SK-N-SH (cell line): ENCODE measurements at regions not wholly inside any gene's neighbourhood (a gene's known extent, or its start where the extent isn't known, plus 50 kb on each side); places are given as distances from the start of the nearest gene placed in this dataset.

Experiments
- CTCF ChIA-PET: fragments of 300-600, 350-600 bp; formaldehyde crosslinking; extraction: SDS; loops from one replicate; lab custom pipeline; 2021; lab: Yijun Ruan, JAX
- POLR2A ChIA-PET: fragments of 350-600 bp; sonication (Branson Sonifier 250); formaldehyde crosslinking; extraction: SDS; loops from one replicate; lab custom pipeline; 2020; ENCODE audit warnings: antibody characterized with exemption, inconsistent platforms; lab: Yijun Ruan, JAX
- DNase-seq: peaks from one replicate; pipeline ENCODE4 v3.0.0; 2012
- H2AFZ ChIP-seq: fragments of 200-600 bp; sonication (generic); 2 replicates; pipeline ENCODE4 v1.8.1; 2016; ENCODE audit warnings: antibody characterized with exemption, mild to moderate bottlenecking, low read depth
- H3F3A ChIP-seq: fragments of 200-600 bp; sonication (generic); replicated peaks from 2 replicates; pipeline ENCODE3; 2016; ENCODE audit warnings: antibody characterized with exemption, mild to moderate bottlenecking; ENCODE audit not compliant: insufficient read depth
- H3K27ac ChIP-seq, 2 experiments: fragments of 200-500 bp in 1 of 2; fragments of 200-600 bp in 1 of 2; sonication (Bioruptor generic) in 1 of 2; sonication (generic), shearing (Covaris generic) in 1 of 2; 2 replicates each; pipeline versions ENCODE4 v1.5.1 to v1.6.1; 2014 to 2016; ENCODE audit warnings: low read depth in 2 of 2, inconsistent platforms in 1 of 2, low read length in 1 of 2, mild to moderate bottlenecking in 1 of 2, mixed read lengths in 1 of 2
- H3K27me3 ChIP-seq: fragments of 200-600 bp; sonication (generic), shearing (Covaris generic); 2 replicates; pipeline ENCODE4 v1.6.1; 2016; ENCODE audit warnings: mixed run types; ENCODE audit not compliant: insufficient read depth
- H3K36me3 ChIP-seq, 2 experiments: fragments of 200-500 bp in 1 of 2; fragments of 200-600 bp in 1 of 2; sonication (Bioruptor generic) in 1 of 2; sonication (generic) in 1 of 2; replicated peaks in 1 of 2; 2 replicates each; pipeline versions ENCODE3 to v1.5.1; 2014 to 2016; ENCODE audit warnings: low read length in 1 of 2, mild to moderate bottlenecking in 1 of 2; ENCODE audit not compliant: insufficient read depth in 2 of 2, control insufficient read depth in 1 of 2
- H3K4me1 ChIP-seq, 2 experiments: fragments of 200-500 bp in 1 of 2; fragments of 200-600 bp in 1 of 2; sonication (Bioruptor generic) in 1 of 2; sonication (generic), shearing (Covaris generic) in 1 of 2; 2 replicates each; pipeline versions ENCODE4 v1.5.1 to v1.6.1; 2014 to 2016; ENCODE audit warnings: low read depth in 1 of 2, low read length in 1 of 2, mixed run types in 1 of 2; ENCODE audit not compliant: insufficient read depth in 2 of 2, control insufficient read depth in 1 of 2
- H3K4me2 ChIP-seq: fragments of 200-600 bp; sonication (generic), shearing (Covaris generic); 2 replicates; pipeline ENCODE4 v1.6.1; 2017; ENCODE audit warnings: mixed run types
- H3K4me3 ChIP-seq, 2 experiments: fragments of 200-500 bp in 1 of 2; fragments of 200-600 bp in 1 of 2; sonication (Bioruptor generic) in 1 of 2; sonication (generic), shearing (Covaris generic) in 1 of 2; 2 replicates each; pipeline versions ENCODE4 v1.5.1 to v1.8.1; 2014 to 2016; ENCODE audit warnings: low read depth in 2 of 2, inconsistent platforms in 1 of 2, low read length in 1 of 2, mild to moderate bottlenecking in 1 of 2, mixed read lengths in 1 of 2, moderate library complexity in 1 of 2
- H3K79me2 ChIP-seq: fragments of 200-600 bp; sonication (generic); 2 replicates; pipeline ENCODE4 v1.8.1; 2017; ENCODE audit warnings: mild to moderate bottlenecking; ENCODE audit not compliant: insufficient read depth
- H3K9ac ChIP-seq: fragments of 200-600 bp; sonication (generic); 2 replicates; pipeline ENCODE4 v1.6.1; 2017; ENCODE audit warnings: mixed run types
- H3K9me2 ChIP-seq: fragments of 200-600 bp; sonication (generic); 2 replicates; pipeline ENCODE4 v1.6.1; 2017; ENCODE audit warnings: mixed run types
- H3K9me3 ChIP-seq: fragments of 200-600 bp; sonication (generic); 2 replicates; pipeline ENCODE4 v1.6.1; 2017; ENCODE audit warnings: mixed run types, mild to moderate bottlenecking, moderate library complexity
- H4K20me1 ChIP-seq: fragments of 200-600 bp; sonication (generic); 2 replicates; pipeline ENCODE4 v1.6.1; 2017; ENCODE audit warnings: mild to moderate bottlenecking, mixed run types; ENCODE audit not compliant: insufficient read depth
- EP300 ChIP-seq, 2 experiments: IDR thresholded peaks; 2 replicates each; pipeline versions ENCODE4 v1.4.0 to v1.6.1; 2012; ENCODE audit warnings: borderline replicate concordance in 1 of 2, low read depth in 1 of 2, low read length in 1 of 2
- FOXM1 ChIP-seq: IDR thresholded peaks from 2 replicates; pipeline ENCODE4 v1.4.0; 2012; ENCODE audit warnings: low read depth, mild to moderate bottlenecking
- GABPA ChIP-seq: IDR thresholded peaks from 2 replicates; pipeline ENCODE4 v1.4.0; 2012; ENCODE audit warnings: low read depth, mild to moderate bottlenecking
- SIN3A ChIP-seq: IDR thresholded peaks from 2 replicates; pipeline ENCODE4 v1.6.1; 2012; ENCODE audit warnings: low read depth, mild to moderate bottlenecking, low read length, moderate library complexity, borderline replicate concordance
- TCF12 ChIP-seq: IDR thresholded peaks from 2 replicates; pipeline ENCODE4 v1.4.0; 2012
- TEAD4 ChIP-seq: IDR thresholded peaks from 2 replicates; pipeline ENCODE4 v1.4.0; 2012; ENCODE audit warnings: mild to moderate bottlenecking, borderline replicate concordance; ENCODE audit not compliant: insufficient read depth
- WGBS: methylation state at CpG from one replicate; pipeline ENCODE4 v1.1.6; 2017; ENCODE audit warnings: low lambda C conversion rate; 5-methylcytosine and 5-hydroxymethylcytosine counted together
- TF ChIP-seq, protein P1 (sequence below): fragments of 150-350 bp; IDR thresholded peaks from 2 replicates; pipeline ENCODE4 v1.6.1; 2016; ENCODE audit warnings: mild to moderate bottlenecking, low read depth, low read length
- TF ChIP-seq, protein P2 (sequence below): fragments of 150-350 bp; IDR thresholded peaks from 2 replicates; pipeline ENCODE4 v1.6.1; 2017; ENCODE audit warnings: antibody characterized with exemption, low read length, low read depth, borderline replicate concordance
- TF ChIP-seq, protein P3 (sequence below): IDR thresholded peaks from 2 replicates; pipeline ENCODE4 v1.4.0; 2012; ENCODE audit warnings: low read depth, borderline replicate concordance
- TF ChIP-seq, protein P4 (sequence below): fragments of 200-600 bp; sonication (generic); IDR thresholded peaks from 2 replicates; pipeline ENCODE4 v1.6.1; 2017; ENCODE audit warnings: antibody characterized with exemption, mild to moderate bottlenecking, moderate library complexity

DNA sequence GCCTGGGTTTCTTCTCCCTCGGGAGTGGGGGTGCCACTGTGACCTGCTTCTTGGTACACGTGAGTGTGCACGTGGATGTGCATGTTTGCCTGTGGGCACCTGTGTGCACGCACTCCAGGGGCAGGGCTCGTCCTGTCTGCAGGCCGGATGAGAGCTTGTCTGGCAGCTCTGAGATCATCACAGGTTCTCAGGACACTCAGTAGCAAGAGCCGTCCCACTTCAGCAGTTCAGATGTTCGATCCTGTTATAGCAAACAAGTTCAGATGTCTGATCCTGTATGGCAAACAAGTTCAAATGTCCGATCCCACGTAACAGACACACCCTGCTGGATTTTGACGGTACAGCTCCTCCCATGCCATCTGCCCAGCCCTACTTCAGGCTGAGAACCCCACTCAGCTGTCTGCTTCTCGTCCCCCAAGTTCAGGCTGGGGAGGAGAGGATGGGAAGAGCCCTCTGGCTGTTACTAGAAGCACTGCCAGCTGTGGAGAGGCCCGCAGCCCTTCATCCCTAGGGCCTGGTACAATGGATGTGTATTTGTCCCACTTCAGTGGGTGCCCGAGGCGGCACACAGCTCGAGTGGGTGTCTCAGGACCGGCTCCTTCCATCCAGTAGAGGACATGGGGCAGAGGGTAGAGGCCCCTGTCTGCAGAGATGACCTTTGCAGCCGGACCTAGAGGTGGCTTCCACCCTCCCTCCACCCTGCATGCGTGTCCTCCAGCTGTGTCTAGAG, 1126.9 kb downstream of the BRD1 start:
- ChIA-PET POLR2A (no interaction called here), CTCF (no interaction called here)
- Histone ChIP-seq H3F3A (no peaks in the 10 kb centered on the region), H3K4me1 (peaks cover 0 to 4% of the 10 kb centered on the region in 2 experiments; a peak in 1 of 4 replicates), H2AFZ (no peak overlapping the region), H3K27ac (no peak overlapping the region), H3K27me3 (no peaks in the 10 kb centered on the region), H3K9me3 (no peaks in the 10 kb centered on the region), H3K4me2 (no peak overlapping the region), H3K9ac (no peak overlapping the region), H4K20me1 (no peaks in the 10 kb centered on the region), H3K4me3 (no peak overlapping the region), H3K36me3 (no peaks in the 10 kb centered on the region), H3K79me2 (no peaks in the 10 kb centered on the region), H3K9me2 (no peaks in the 10 kb centered on the region)
- WGBS: 32% methylated on average over 13 of the region's 19 CpGs
- DNase-seq: no peak
- TF ChIP-seq FOXM1: no peak
- TF ChIP-seq TCF12: no peak
- TF ChIP-seq, protein P1, sequence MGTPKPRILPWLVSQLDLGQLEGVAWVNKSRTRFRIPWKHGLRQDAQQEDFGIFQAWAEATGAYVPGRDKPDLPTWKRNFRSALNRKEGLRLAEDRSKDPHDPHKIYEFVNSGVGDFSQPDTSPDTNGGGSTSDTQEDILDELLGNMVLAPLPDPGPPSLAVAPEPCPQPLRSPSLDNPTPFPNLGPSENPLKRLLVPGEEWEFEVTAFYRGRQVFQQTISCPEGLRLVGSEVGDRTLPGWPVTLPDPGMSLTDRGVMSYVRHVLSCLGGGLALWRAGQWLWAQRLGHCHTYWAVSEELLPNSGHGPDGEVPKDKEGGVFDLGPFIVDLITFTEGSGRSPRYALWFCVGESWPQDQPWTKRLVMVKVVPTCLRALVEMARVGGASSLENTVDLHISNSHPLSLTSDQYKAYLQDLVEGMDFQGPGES: no peak
- no peak for TF ChIP-seq GABPA

DNA sequence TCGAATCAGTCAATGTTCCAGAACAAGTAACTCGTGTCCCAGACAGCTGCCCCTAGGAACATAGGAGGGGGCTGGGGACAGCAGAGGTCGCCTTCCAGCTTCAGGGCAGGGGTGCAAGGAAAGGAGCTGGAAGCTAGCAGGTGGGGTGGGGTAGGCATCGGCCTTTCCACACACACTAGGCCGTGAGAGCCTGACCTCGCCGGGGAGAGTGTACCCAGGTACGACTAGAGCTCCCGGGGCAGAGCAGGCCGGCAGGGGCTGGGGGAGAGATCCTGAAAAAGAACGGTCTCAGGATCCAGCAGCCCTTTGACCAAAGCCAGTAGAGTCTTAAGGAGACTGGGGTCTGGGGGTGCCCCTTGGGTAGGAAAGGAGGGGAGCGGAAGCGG, 1127.5 kb downstream of the BRD1 start:
- ChIA-PET CTCF (no interaction called here), POLR2A (no interaction called here)
- Histone ChIP-seq H3F3A (no peaks in the 10 kb centered on the region), H3K27me3 (no peaks in the 10 kb centered on the region), H3K27ac (no peak overlapping the region), H3K79me2 (no peaks in the 10 kb centered on the region), H3K9me3 (no peaks in the 10 kb centered on the region), H3K9me2 (no peaks in the 10 kb centered on the region), H3K4me1 (peaks cover 0 to 4% of the 10 kb centered on the region in 2 experiments; a peak in 1 of 4 replicates), H3K4me2 (no peak overlapping the region), H3K9ac (no peak overlapping the region), H3K36me3 (no peaks in the 10 kb centered on the region), H3K4me3 (no peak overlapping the region), H4K20me1 (no peaks in the 10 kb centered on the region), H2AFZ (no peak overlapping the region)
- 38% methylated on average over 12 of the region's 13 CpGs for WGBS
- TF ChIP-seq, protein P2, sequence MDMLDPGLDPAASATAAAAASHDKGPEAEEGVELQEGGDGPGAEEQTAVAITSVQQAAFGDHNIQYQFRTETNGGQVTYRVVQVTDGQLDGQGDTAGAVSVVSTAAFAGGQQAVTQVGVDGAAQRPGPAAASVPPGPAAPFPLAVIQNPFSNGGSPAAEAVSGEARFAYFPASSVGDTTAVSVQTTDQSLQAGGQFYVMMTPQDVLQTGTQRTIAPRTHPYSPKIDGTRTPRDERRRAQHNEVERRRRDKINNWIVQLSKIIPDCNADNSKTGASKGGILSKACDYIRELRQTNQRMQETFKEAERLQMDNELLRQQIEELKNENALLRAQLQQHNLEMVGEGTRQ: no peak
- TF ChIP-seq GABPA (no peak), TEAD4 (no peak), EP300 (IDR thresholded peaks at IDR 0.05; ENCODE audit: borderline replicate concordance in 1 of 2, low read depth in 1 of 2, low read length in 1 of 2) (no peak), SIN3A (no peak)
- TF ChIP-seq, protein P3, sequence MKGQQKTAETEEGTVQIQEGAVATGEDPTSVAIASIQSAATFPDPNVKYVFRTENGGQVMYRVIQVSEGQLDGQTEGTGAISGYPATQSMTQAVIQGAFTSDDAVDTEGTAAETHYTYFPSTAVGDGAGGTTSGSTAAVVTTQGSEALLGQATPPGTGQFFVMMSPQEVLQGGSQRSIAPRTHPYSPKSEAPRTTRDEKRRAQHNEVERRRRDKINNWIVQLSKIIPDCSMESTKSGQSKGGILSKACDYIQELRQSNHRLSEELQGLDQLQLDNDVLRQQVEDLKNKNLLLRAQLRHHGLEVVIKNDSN: no peak
- TF ChIP-seq, protein P4, sequence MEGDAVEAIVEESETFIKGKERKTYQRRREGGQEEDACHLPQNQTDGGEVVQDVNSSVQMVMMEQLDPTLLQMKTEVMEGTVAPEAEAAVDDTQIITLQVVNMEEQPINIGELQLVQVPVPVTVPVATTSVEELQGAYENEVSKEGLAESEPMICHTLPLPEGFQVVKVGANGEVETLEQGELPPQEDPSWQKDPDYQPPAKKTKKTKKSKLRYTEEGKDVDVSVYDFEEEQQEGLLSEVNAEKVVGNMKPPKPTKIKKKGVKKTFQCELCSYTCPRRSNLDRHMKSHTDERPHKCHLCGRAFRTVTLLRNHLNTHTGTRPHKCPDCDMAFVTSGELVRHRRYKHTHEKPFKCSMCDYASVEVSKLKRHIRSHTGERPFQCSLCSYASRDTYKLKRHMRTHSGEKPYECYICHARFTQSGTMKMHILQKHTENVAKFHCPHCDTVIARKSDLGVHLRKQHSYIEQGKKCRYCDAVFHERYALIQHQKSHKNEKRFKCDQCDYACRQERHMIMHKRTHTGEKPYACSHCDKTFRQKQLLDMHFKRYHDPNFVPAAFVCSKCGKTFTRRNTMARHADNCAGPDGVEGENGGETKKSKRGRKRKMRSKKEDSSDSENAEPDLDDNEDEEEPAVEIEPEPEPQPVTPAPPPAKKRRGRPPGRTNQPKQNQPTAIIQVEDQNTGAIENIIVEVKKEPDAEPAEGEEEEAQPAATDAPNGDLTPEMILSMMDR: no peak
- DNase-seq: no peak
